WI38 (cell line): ENCODE measurements at regions not wholly inside any gene's neighbourhood (a gene's known extent, or its start where the extent isn't known, plus 50 kb on each side); places are given as distances from the start of the nearest gene placed in this dataset.

Source experiments
- H3K4me3 ChIP-seq: 2 replicates; pipeline ENCODE4 v1.5.1; 2011; ENCODE audit warnings: low read depth, mild to moderate bottlenecking, control low read depth, low read length
- CTCF ChIP-seq: IDR thresholded peaks from 2 replicates; pipeline ENCODE4 v1.5.1; 2012; ENCODE audit warnings: low read depth, mild to moderate bottlenecking, control low read depth, low read length

- TF ChIP-seq CTCF = no peak
- no peak overlapping the region for H3K4me3 ChIP-seq
These were observed 119.1 kb upstream of the FAM3C start for GRCh38 chr7:121515229-121515628.

- no peak for TF ChIP-seq CTCF
- no peak overlapping the region for H3K4me3 ChIP-seq
These were observed 117.0 kb upstream of the FAM3C start for GRCh38 chr7:121513105-121513504.

- H3K4me3 ChIP-seq = no peak overlapping the region
- TF ChIP-seq CTCF = no peak
These were observed 114.9 kb upstream of the FAM3C start for GRCh38 chr7:121510858-121511482.

- no peak overlapping the region for H3K4me3 ChIP-seq
- no peak for TF ChIP-seq CTCF
These were observed 114.2 kb upstream of the FAM3C start for GRCh38 chr7:121510302-121510701.

- H3K4me3 ChIP-seq = no peak overlapping the region
- no peak for TF ChIP-seq CTCF
These were observed 109.6 kb upstream of the FAM3C start for GRCh38 chr7:121505540-121506182.

- TF ChIP-seq CTCF = no peak
- H3K4me3 ChIP-seq = no peak overlapping the region
These were observed 108.9 kb upstream of the FAM3C start for GRCh38 chr7:121505021-121505420.

- TF ChIP-seq CTCF = no peak
- H3K4me3 ChIP-seq = no peak overlapping the region
These were observed 108.4 kb upstream of the FAM3C start for GRCh38 chr7:121504482-121504881.
